Breast epithelium (tissue), 4 donors: ENCODE measurements at regions not wholly inside any gene's neighbourhood (a gene's known extent, or its start where the extent isn't known, plus 50 kb on each side); places are given as distances from the start of the nearest gene placed in this dataset.

Experiments
- DNase-seq, 2 donors: peaks; one replicate each; pipeline ENCODE4 v3.0.0-alpha.2; 2019; ENCODE audit warnings: low spot score in 2 of 2
- H3K27ac ChIP-seq, 2 donors: fragments of 200-600 bp; sonication (generic) in 1 of 2; one replicate each; pipeline ENCODE4 v1.5.1; 2016 to 2019; ENCODE audit warnings: mild to moderate bottlenecking in 1 of 2
- H3K27me3 ChIP-seq, 2 donors: fragments of 200-600 bp; sonication (generic) in 1 of 2; one replicate each; pipeline versions ENCODE4 v1.5.1 to v1.6.0; 2017 to 2019; ENCODE audit warnings: control low read depth in 1 of 2, mild to moderate bottlenecking in 1 of 2
- H3K36me3 ChIP-seq: fragments of 200-600 bp; one replicate; pipeline ENCODE4 v1.5.1; 2019
- H3K4me1 ChIP-seq, 2 donors: fragments of 200-600 bp; sonication (generic); one replicate each; pipeline ENCODE4 v1.5.1; 2016 to 2019; ENCODE audit warnings: control low read depth in 1 of 2
- H3K4me3 ChIP-seq, 3 donors: fragments of 200-600 bp; sonication (generic); 1 replicate in 2 of 3; 2 replicates in 1 of 3; pipeline ENCODE4 v1.5.1; 2016 to 2019; ENCODE audit warnings: mild to moderate bottlenecking in 3 of 3, moderate library complexity in 2 of 3
- H3K9me3 ChIP-seq, 2 donors: fragments of 200-600 bp; sonication (generic) in 1 of 2; one replicate each; pipeline ENCODE4 v1.5.1; 2016 to 2019; ENCODE audit warnings: control low read depth in 1 of 2
- CTCF ChIP-seq, 3 donors: fragments of 450-650 bp; IDR thresholded peaks; one replicate each; pipeline ENCODE4 v1.5.1; 2016 to 2017; ENCODE audit warnings: antibody characterized with exemption in 3 of 3, mild to moderate bottlenecking in 3 of 3, moderate library complexity in 3 of 3
- POLR2A ChIP-seq: fragments of 450-650 bp; IDR thresholded peaks from one replicate; pipeline ENCODE4 v1.6.1; 2016; ENCODE audit warnings: antibody characterized with exemption, mild to moderate bottlenecking, moderate library complexity
- POLR2AphosphoS5 ChIP-seq, 3 donors: sonication (generic); formaldehyde crosslinking; IDR thresholded peaks; one replicate each; pipeline ENCODE4 v1.6.1; 2017; ENCODE audit warnings: antibody characterized with exemption in 3 of 3
- intact Hi-C: fragments of 100-400 bp; cut with DNase I; formaldehyde crosslinking; loops from one replicate; pipeline ENCODE4 v1.15.1; 2023; ENCODE audit warnings: low total_unique reads

- no peaks in the 10 kb centered on the region for H3K4me1 ChIP-seq
- no peaks in the 10 kb centered on the region for H3K9me3 ChIP-seq
- no peak overlapping the region for H3K27ac ChIP-seq
- TF ChIP-seq POLR2AphosphoS5 (IDR thresholded peaks at IDR 0.05) (no peak), CTCF (IDR thresholded peaks at IDR 0.05) (no peak), POLR2A (no peak)
- H3K4me3 ChIP-seq, result no peak overlapping the region
- H3K36me3 ChIP-seq, result no peaks in the 10 kb centered on the region
- intact Hi-C loops, result no loop called here
- DNase-seq, result no peak
- no peaks in the 10 kb centered on the region for H3K27me3 ChIP-seq
Observed at GRCh38 chr16:85213926-85214675, 101.8 kb upstream of the CIBAR2 start.

GRCh38 chr16:85215478-85216118, 103.3 kb upstream of the CIBAR2 start:
- no peak for DNase-seq
- no peaks in the 10 kb centered on the region for H3K27me3 ChIP-seq
- H3K9me3 ChIP-seq, result no peaks in the 10 kb centered on the region
- H3K4me1 ChIP-seq, result peaks cover 0 to 4% of the 10 kb centered on the region in 2 donors
- TF ChIP-seq CTCF (IDR thresholded peaks at IDR 0.05) (no peak), POLR2AphosphoS5 (IDR thresholded peaks at IDR 0.05) (no peak), POLR2A (no peak)
- no peak overlapping the region for H3K27ac ChIP-seq
- H3K4me3 ChIP-seq, result no peak overlapping the region
- no peaks in the 10 kb centered on the region for H3K36me3 ChIP-seq
- intact Hi-C loops, result no loop called here

GRCh38 chr16:85216522-85217375, 104.5 kb upstream of the CIBAR2 start:
- H3K4me3 ChIP-seq, result no peak overlapping the region
- no peak for DNase-seq
- intact Hi-C loops, result no loop called here
- H3K36me3 ChIP-seq, result no peaks in the 10 kb centered on the region
- no peaks in the 10 kb centered on the region for H3K9me3 ChIP-seq
- no peak overlapping the region for H3K27ac ChIP-seq
- no peaks in the 10 kb centered on the region for H3K27me3 ChIP-seq
- peaks cover 0 to 4% of the 10 kb centered on the region in 2 donors for H3K4me1 ChIP-seq
- no peak for TF ChIP-seq POLR2AphosphoS5 (IDR thresholded peaks at IDR 0.05)
- no peak for TF ChIP-seq POLR2A

- TF ChIP-seq CTCF (IDR thresholded peaks at IDR 0.05), result no peak
- TF ChIP-seq POLR2A, result no peak
- TF ChIP-seq POLR2AphosphoS5 (IDR thresholded peaks at IDR 0.05), result no peak
- intact Hi-C loops, result no loop called here
- H3K27ac ChIP-seq, result peak overlapping the region; percentile 74 to 75
- peaks cover 0 to 4% of the 10 kb centered on the region in 2 donors for H3K4me1 ChIP-seq
- no peaks in the 10 kb centered on the region for H3K27me3 ChIP-seq
- peak in 1 of 2 donors; percentile 65 for DNase-seq
- no peaks in the 10 kb centered on the region for H3K9me3 ChIP-seq
- peak overlapping the region; percentile 26 to 62 (median 41) for H3K4me3 ChIP-seq
- H3K36me3 ChIP-seq, result no peaks in the 10 kb centered on the region
Observed at GRCh38 chr16:85220125-85220839, 108.0 kb upstream of the CIBAR2 start.

- Histone ChIP-seq H3K27ac (peak overlapping the region; percentile 74 to 75), H3K4me3 (peak overlapping the region in 1 of 3 donors; percentile 62), H3K27me3 (no peaks in the 10 kb centered on the region), H3K36me3 (no peaks in the 10 kb centered on the region), H3K4me1 (peaks cover 0 to 4% of the 10 kb centered on the region in 2 donors), H3K9me3 (peaks cover 0 to 4% of the 10 kb centered on the region in 2 donors)
- intact Hi-C loops, result no loop called here
- TF ChIP-seq CTCF (IDR thresholded peaks at IDR 0.05), result no peak
- TF ChIP-seq POLR2A, result no peak
- TF ChIP-seq POLR2AphosphoS5 (IDR thresholded peaks at IDR 0.05), result no peak
- DNase-seq, result no peak
Observed at GRCh38 chr16:85220964-85221731, 108.9 kb upstream of the CIBAR2 start.
